H7 (cell line): ENCODE measurements at regions not wholly inside any gene's neighbourhood (a gene's known extent, or its start where the extent isn't known, plus 50 kb on each side); places are given as distances from the start of the nearest gene placed in this dataset.

Experiments used
- DNase-seq: peaks from one replicate; pipeline ENCODE4 v3.0.0; 2012
- H3K27me3 ChIP-seq: 2 replicates; pipeline ENCODE4 v1.6.0; 2011; ENCODE audit warnings: mild to moderate bottlenecking, low read length; ENCODE audit not compliant: control insufficient read depth, insufficient read depth
- H3K36me3 ChIP-seq: replicated peaks from 2 replicates; pipeline ENCODE4 v1.5.1; 2011; ENCODE audit warnings: low read length; ENCODE audit not compliant: control insufficient read depth, insufficient read depth
- H3K4me3 ChIP-seq: 2 replicates; pipeline ENCODE4 v1.5.1; 2011; ENCODE audit warnings: low read depth, mild to moderate bottlenecking, control low read depth, low read length, moderate library complexity; ENCODE audit not compliant: insufficient read depth

GRCh38 chr2:3125761-3126130 is 251.9 kb downstream of the EIPR1 start:
- no peaks in the 10 kb centered on the region for H3K27me3 ChIP-seq
- H3K4me3 ChIP-seq, result no peak overlapping the region
- DNase-seq, result peak; percentile 8
- no peaks in the 10 kb centered on the region for H3K36me3 ChIP-seq

GRCh38 chr2:3125001-3125760 is 252.4 kb downstream of the EIPR1 start:
- no peaks in the 10 kb centered on the region for H3K36me3 ChIP-seq
- H3K27me3 ChIP-seq, result no peaks in the 10 kb centered on the region
- DNase-seq, result peak; percentile 9
- no peak overlapping the region for H3K4me3 ChIP-seq

- DNase-seq, result no peak
- Histone ChIP-seq H3K36me3 (no peaks in the 10 kb centered on the region), H3K4me3 (no peak overlapping the region), H3K27me3 (no peaks in the 10 kb centered on the region)
Measured at GRCh38 chr2:3122525-3122924, 255.1 kb downstream of the EIPR1 start.

DNA sequence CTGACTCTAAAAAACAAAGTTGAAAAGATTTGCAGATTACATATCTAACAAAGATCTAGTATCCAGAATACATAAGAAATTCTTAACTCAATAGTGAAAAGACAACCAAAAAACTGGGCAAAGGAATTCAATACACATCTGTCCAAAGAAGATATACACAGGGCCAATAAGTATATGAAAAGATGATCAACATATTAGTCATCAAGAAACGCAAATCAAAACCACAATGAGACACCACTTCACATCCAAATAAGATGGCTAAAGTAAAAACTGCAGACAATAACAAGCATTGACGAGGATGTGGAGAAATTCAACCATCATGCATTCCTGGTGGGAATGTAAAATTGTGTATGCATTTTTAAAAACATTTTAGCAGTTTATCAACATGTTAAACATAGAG is 256.0 kb downstream of the EIPR1 start:
- Histone ChIP-seq H3K4me3 (no peak overlapping the region), H3K36me3 (no peaks in the 10 kb centered on the region), H3K27me3 (no peaks in the 10 kb centered on the region)
- DNase-seq, result no peak

DNA sequence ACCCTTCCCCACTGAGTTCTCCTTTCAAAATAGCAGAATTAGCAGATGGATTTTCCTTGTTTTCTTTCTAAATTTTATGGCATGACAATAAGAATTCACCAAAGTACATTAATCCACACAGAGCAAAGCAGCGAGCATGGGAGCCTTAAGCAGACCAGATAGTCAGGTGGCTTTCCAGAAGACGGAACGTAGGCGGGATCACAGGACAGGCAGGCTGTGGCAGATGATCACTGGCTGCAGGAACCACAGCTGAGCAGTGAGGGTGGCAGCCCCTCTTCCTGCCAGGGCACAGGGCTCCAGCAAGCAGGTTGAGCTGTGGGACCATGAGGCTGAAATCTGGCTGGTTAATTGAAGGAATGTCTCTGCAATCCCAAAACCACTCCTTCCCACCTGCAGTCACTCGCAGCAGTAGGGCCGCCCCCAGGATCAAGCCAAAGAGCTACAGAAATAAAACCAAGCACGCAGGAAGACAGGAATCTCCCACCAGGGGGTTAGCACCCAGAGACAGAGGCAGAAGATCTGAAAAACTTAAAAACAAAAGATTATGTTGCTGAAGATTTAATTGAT is 259.9 kb downstream of the EIPR1 start:
- DNase-seq, result no peak
- Histone ChIP-seq H3K36me3 (no peaks in the 10 kb centered on the region), H3K27me3 (no peaks in the 10 kb centered on the region), H3K4me3 (no peak overlapping the region)

DNA sequence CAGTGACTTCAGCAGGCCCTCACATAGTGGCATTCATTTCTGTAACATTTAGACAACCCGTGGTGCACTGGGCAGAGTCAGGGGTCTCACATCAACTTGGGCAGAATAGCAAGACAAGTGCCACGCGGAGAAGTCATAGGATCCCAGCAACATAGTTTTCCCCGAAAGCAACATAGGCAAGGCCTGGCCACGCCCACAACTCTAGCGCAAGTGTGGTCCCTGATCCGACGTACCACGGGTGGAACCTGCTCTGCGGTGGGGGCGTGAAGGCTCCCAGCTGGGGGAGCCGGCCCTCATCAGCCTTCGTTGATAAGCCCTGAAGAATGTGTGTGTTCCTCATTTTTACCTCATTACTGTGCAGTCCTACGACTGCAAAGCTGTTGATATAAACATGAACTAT is 261.2 kb downstream of the EIPR1 start:
- Histone ChIP-seq H3K4me3 (no peak overlapping the region), H3K27me3 (no peaks in the 10 kb centered on the region), H3K36me3 (no peaks in the 10 kb centered on the region)
- DNase-seq, result no peak

DNA sequence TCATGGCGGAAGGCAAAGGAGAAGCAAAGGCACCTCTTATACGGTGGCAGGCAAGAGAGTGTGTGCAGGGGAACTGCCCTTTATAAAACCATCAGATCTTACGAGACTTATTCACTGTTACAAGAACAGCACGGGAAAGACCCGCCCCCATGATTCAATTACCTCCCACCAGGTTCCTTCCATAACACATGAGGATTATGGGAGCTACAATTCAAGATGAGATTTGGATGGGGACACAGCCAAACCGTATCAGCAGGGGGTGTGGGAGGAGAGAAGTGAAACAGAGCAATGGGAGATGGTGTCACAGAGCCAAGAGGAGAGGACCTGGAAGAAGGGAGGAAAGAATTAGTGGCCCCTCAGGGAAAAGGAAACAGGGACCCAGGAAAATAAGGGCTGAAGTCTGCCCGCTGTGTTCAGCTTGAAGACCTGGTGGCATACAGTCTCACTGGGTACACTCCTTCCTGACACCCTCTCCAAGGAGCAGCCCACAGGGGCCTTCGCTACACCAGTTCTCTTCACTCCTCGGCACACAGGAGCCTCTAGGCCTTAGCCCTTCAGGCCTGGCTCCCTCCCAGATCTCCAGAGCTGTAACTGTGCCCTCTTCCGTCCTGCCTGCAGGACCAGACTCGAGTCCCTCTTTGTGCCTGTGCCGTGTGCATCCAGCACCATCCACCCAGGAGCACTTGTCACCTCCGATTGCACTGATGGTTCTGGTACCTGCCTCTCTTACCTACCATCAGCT is 262.1 kb downstream of the EIPR1 start:
- H3K36me3 ChIP-seq, result no peaks in the 10 kb centered on the region
- no peaks in the 10 kb centered on the region for H3K27me3 ChIP-seq
- peak; percentile 7 for DNase-seq
- H3K4me3 ChIP-seq, result no peak overlapping the region

GRCh38 chr2:3114406-3115185 is 263.0 kb downstream of the EIPR1 start:
- no peak overlapping the region for H3K4me3 ChIP-seq
- H3K27me3 ChIP-seq, result no peaks in the 10 kb centered on the region
- peak; percentile 12 for DNase-seq
- H3K36me3 ChIP-seq, result no peaks in the 10 kb centered on the region

DNA sequence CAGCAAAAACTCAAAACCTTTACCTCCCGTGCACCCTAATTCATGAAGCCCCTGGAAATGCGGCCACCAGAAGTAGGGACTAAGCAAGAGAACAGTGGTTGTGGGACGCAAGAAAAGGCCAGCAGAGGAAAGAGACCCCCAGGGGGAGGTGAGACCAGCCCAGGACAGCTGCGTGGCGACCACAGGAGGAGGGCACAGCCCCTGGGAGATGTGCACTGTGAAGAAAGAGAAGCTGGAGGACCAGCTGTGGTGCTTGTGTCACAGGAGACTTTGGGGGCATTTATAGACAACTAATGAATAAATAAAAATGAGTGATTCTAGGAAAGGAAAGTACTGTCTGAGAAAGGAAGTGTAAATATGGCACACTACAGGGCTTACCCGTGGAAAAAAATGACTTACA is 263.8 kb downstream of the EIPR1 start:
- DNase-seq, result no peak
- H3K27me3 ChIP-seq, result no peaks in the 10 kb centered on the region
- no peak overlapping the region for H3K4me3 ChIP-seq
- no peaks in the 10 kb centered on the region for H3K36me3 ChIP-seq

DNA sequence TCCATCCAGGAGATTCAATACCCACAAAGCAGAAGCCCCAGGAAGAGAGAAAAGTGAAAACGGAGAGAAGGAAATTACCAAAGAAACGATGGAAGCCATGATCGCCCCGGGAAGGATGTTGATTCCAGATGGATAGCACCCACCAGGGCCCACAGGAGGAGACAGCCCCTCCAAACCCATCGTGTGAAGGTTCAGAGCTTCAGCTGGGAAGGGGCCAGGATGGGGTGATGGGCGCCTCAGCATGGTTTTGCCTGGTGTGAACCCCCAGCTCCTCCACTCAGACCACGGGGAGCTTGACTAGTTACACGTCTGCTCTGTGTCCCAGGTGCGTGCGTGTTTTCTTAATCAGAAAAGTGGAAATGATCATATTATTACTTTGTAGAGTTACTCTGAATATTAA is 264.5 kb downstream of the EIPR1 start:
- no peaks in the 10 kb centered on the region for H3K27me3 ChIP-seq
- no peak for DNase-seq
- H3K36me3 ChIP-seq, result no peaks in the 10 kb centered on the region
- H3K4me3 ChIP-seq, result no peak overlapping the region

- Histone ChIP-seq H3K36me3 (no peaks in the 10 kb centered on the region), H3K4me3 (no peak overlapping the region), H3K27me3 (no peaks in the 10 kb centered on the region)
- DNase-seq, result peak; percentile 14
Measured at GRCh38 chr2:3112553-3112952, 265.1 kb downstream of the EIPR1 start.

- H3K27me3 ChIP-seq, result no peaks in the 10 kb centered on the region
- DNase-seq, result peak; percentile 8
- H3K36me3 ChIP-seq, result no peaks in the 10 kb centered on the region
- no peak overlapping the region for H3K4me3 ChIP-seq
Measured at GRCh38 chr2:3112131-3112530, 265.5 kb downstream of the EIPR1 start.

GRCh38 chr2:3110994-3111666 is 266.5 kb downstream of the EIPR1 start:
- DNase-seq, result no peak
- H3K4me3 ChIP-seq, result no peak overlapping the region
- no peaks in the 10 kb centered on the region for H3K27me3 ChIP-seq
- H3K36me3 ChIP-seq, result no peaks in the 10 kb centered on the region

- no peak overlapping the region for H3K4me3 ChIP-seq
- no peak for DNase-seq
- H3K27me3 ChIP-seq, result no peaks in the 10 kb centered on the region
Measured at GRCh38 chr2:3110555-3110954, 267.1 kb downstream of the EIPR1 start.

More at GRCh38 chr2:3110555-3110954, 267.1 kb downstream of the EIPR1 start:
- H3K36me3 ChIP-seq, result no peaks in the 10 kb centered on the region
